Rectal smooth muscle tissue (tissue), 1 donor: ENCODE measurements at regions not wholly inside any gene's neighbourhood (a gene's known extent, or its start where the extent isn't known, plus 50 kb on each side); places are given as distances from the start of the nearest gene placed in this dataset.
"Not testable (repeated sequence)": the region's sequence is repeated elsewhere in the genome, so short reads cannot be mapped to it uniquely, and the experiment has no call there.

Experiments used
- H3K27ac ChIP-seq: one replicate; pipeline ENCODE4 v1.7.0; 2013; ENCODE audit warnings: low read depth, low read length, inconsistent platforms
- H3K27me3 ChIP-seq: one replicate; pipeline ENCODE4 v1.7.0; 2013; ENCODE audit warnings: low read length; ENCODE audit not compliant: control insufficient read depth, insufficient read depth
- H3K36me3 ChIP-seq: one replicate; pipeline ENCODE4 v1.7.0; 2013; ENCODE audit warnings: low read length; ENCODE audit not compliant: control insufficient read depth, insufficient read depth
- H3K4me1 ChIP-seq: one replicate; pipeline ENCODE4 v1.7.0; 2013; ENCODE audit warnings: low read length; ENCODE audit not compliant: control insufficient read depth, insufficient read depth
- H3K4me3 ChIP-seq: one replicate; pipeline ENCODE4 v1.7.0; 2013; ENCODE audit warnings: low read length
- H3K9ac ChIP-seq: one replicate; pipeline ENCODE4 v1.7.0; 2013; ENCODE audit warnings: low read length

- H3K4me1 ChIP-seq, H3K4me3 ChIP-seq, H3K9ac ChIP-seq, H3K27me3 ChIP-seq, H3K36me3 ChIP-seq, H3K27ac ChIP-seq: not testable (repeated sequence)
Observed at GRCh38 chr6:71007298-71007697, 50.4 kb upstream of the B3GAT2 start.

- H3K9ac ChIP-seq: no peak overlapping the region
- H3K36me3 ChIP-seq: no peaks in the 10 kb centered on the region
- no peak overlapping the region for H3K27ac ChIP-seq
- no peaks in the 10 kb centered on the region for H3K27me3 ChIP-seq
- no peaks in the 10 kb centered on the region for H3K4me1 ChIP-seq
- no peak overlapping the region for H3K4me3 ChIP-seq
Observed at GRCh38 chr6:71011871-71012371, 55.1 kb upstream of the B3GAT2 start.

- H3K36me3 ChIP-seq: no peaks in the 10 kb centered on the region
- H3K4me3 ChIP-seq: no peak overlapping the region
- no peak overlapping the region for H3K9ac ChIP-seq
- H3K4me1 ChIP-seq: no peaks in the 10 kb centered on the region
- H3K27me3 ChIP-seq: no peaks in the 10 kb centered on the region
- no peak overlapping the region for H3K27ac ChIP-seq
Observed at GRCh38 chr6:71012866-71013469, 56.1 kb upstream of the B3GAT2 start.

- Histone ChIP-seq H3K36me3 (no peaks in the 10 kb centered on the region), H3K27me3 (no peaks in the 10 kb centered on the region), H3K27ac (no peak overlapping the region), H3K9ac (no peak overlapping the region), H3K4me3 (no peak overlapping the region), H3K4me1 (no peaks in the 10 kb centered on the region)
Observed at GRCh38 chr6:71015392-71015791, 58.5 kb upstream of the B3GAT2 start.

DNA sequence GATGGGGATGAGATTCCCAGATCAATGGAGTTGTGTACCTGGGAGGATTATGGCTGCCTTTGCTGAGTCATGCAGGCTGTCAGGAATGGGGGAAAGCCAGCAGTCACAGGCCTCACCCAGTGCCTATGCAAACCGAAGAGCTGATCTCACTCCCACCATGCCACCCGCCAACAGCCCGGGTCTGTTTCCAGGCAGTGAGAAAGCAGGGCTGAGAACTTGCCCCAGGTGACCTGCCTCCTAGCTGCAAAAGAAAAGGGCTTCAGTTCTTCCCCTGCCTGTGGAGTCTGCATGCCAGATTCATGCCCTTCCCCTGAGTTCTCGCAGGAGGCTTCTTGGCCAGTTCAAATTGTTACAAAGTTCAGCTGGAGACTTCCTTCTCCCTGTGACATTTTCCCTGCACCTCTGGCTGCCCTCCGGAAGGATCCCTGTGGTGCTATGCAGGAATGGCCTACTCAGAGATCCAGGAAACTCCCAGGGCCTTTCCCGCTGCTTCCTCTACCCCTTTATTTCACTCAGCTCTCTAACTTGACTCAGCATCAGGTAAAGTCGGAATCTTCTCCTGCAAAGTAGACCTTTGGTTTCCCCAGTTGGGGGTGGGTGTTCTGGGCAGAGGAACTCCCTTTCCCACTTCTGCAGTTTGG is 71.5 kb upstream of the B3GAT2 start:
- Histone ChIP-seq H3K27ac (no peak overlapping the region), H3K4me1 (no peaks in the 10 kb centered on the region), H3K9ac (no peak overlapping the region), H3K36me3 (no peaks in the 10 kb centered on the region), H3K4me3 (no peak overlapping the region), H3K27me3 (no peaks in the 10 kb centered on the region)

GRCh38 chr6:71028877-71029252 is 72.0 kb upstream of the B3GAT2 start:
- no peaks in the 10 kb centered on the region for H3K36me3 ChIP-seq
- no peaks in the 10 kb centered on the region for H3K27me3 ChIP-seq
- H3K4me3 ChIP-seq: no peak overlapping the region
- no peak overlapping the region for H3K9ac ChIP-seq
- no peaks in the 10 kb centered on the region for H3K4me1 ChIP-seq
- no peak overlapping the region for H3K27ac ChIP-seq

DNA sequence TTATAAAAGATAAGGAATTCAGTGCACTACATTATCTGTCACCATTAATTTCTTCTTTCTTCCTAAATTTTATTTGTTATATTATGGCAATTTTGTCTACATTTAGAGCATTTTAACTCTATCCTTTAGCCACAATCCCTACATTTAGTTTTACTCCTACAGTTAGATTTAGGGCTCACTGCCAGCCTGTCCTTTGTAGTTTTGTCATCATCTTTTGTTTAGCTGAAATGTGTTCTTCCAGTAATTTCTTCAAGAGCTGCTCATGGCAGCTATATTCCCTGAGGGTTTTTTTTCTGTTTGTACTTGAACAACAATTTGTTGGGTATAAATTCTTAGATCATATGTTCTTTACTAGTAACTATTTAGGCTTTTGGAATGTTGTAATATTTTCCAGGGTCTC is 72.7 kb upstream of the B3GAT2 start:
- no peak overlapping the region for H3K9ac ChIP-seq
- H3K36me3 ChIP-seq: no peaks in the 10 kb centered on the region
- no peak overlapping the region for H3K4me3 ChIP-seq
- no peak overlapping the region for H3K27ac ChIP-seq
- H3K27me3 ChIP-seq: no peaks in the 10 kb centered on the region
- no peaks in the 10 kb centered on the region for H3K4me1 ChIP-seq

GRCh38 chr6:71031912-71032311 is 75.1 kb upstream of the B3GAT2 start:
- Histone ChIP-seq H3K9ac (no peak overlapping the region), H3K36me3 (no peaks in the 10 kb centered on the region), H3K4me1 (no peaks in the 10 kb centered on the region), H3K4me3 (no peak overlapping the region), H3K27ac (no peak overlapping the region), H3K27me3 (no peaks in the 10 kb centered on the region)

- no peaks in the 10 kb centered on the region for H3K4me1 ChIP-seq
- H3K36me3 ChIP-seq: no peaks in the 10 kb centered on the region
- no peak overlapping the region for H3K9ac ChIP-seq
- H3K27me3 ChIP-seq: no peaks in the 10 kb centered on the region
- no peak overlapping the region for H3K27ac ChIP-seq
- no peak overlapping the region for H3K4me3 ChIP-seq
Observed at GRCh38 chr6:71033171-71033570, 76.3 kb upstream of the B3GAT2 start.

DNA sequence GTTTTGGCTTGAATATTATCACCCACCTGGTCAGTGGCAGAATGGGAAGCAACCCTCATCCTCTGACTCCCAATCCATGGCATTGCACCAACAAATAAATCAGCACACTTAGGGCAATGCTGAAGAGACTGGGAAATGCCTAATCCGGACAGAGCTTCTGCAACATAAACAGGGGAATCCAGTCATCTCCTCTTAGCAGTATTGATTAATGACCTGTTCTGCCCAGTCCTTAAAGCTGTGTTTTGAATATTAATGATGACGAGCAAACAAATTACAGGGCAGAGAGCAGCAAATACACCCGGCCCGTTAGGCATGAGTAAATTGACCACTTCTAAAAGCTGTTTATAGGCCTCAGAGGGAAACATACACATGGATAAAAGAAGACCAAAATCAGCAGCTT is 77.0 kb upstream of the B3GAT2 start:
- no peak overlapping the region for H3K27ac ChIP-seq
- no peaks in the 10 kb centered on the region for H3K27me3 ChIP-seq
- no peaks in the 10 kb centered on the region for H3K4me1 ChIP-seq

GRCh38 chr6:71034563-71035345 is 77.9 kb upstream of the B3GAT2 start:
- Histone ChIP-seq H3K27ac (no peak overlapping the region), H3K27me3 (no peaks in the 10 kb centered on the region), H3K9ac (no peak overlapping the region), H3K4me3 (no peak overlapping the region), H3K36me3 (no peaks in the 10 kb centered on the region), H3K4me1 (no peaks in the 10 kb centered on the region)

More for the DNA sequence above, 77.0 kb upstream of the B3GAT2 start:
- no peak overlapping the region for H3K9ac ChIP-seq
- H3K36me3 ChIP-seq: no peaks in the 10 kb centered on the region
- no peak overlapping the region for H3K4me3 ChIP-seq

GRCh38 chr6:71035871-71036270 is 79.0 kb upstream of the B3GAT2 start:
- Histone ChIP-seq H3K9ac (no peak overlapping the region), H3K4me1 (no peaks in the 10 kb centered on the region), H3K27me3 (no peaks in the 10 kb centered on the region), H3K36me3 (no peaks in the 10 kb centered on the region), H3K27ac (no peak overlapping the region), H3K4me3 (no peak overlapping the region)
